H1 (cell line): ENCODE measurements at regions not wholly inside any gene's neighbourhood (a gene's known extent, or its start where the extent isn't known, plus 50 kb on each side); places are given as distances from the start of the nearest gene placed in this dataset.

Source experiments
- CTCF ChIA-PET: fragments of 300-600 bp; sonication (Branson Sonifier 250); formaldehyde crosslinking; loops from one replicate; lab custom pipeline; 2021; ENCODE audit not compliant: partially characterized antibody; lab: Charles Lee
- POLR2A ChIA-PET: fragments of 300-600 bp; sonication (Branson Sonifier 250); formaldehyde crosslinking; loops from one replicate; lab custom pipeline; 2021; ENCODE audit warnings: inconsistent platforms; ENCODE audit not compliant: partially characterized antibody; lab: Charles Lee
- DNase-seq, 2 experiments: peaks; one replicate each; pipeline versions ENCODE4 v3.0.0 to v3.0.0-alpha.2; 2010 to 2022; ENCODE audit warnings: low spot score in 2 of 2, low read depth in 1 of 2, mixed read lengths in 1 of 2
- FAIRE-seq: peaks from 2 replicates; lab custom pipeline; 2011; peaks lifted over from hg19 to GRCh38; lab: Jason Lieb, UNC
- H2AFZ ChIP-seq: 2 replicates; pipeline ENCODE4 v1.8.1; 2012; ENCODE audit warnings: low read length, inconsistent platforms
- H2AK5ac ChIP-seq: 2 replicates; pipeline ENCODE4 v1.6.1; 2013; ENCODE audit warnings: low read depth, low read length
- H2BK120ac ChIP-seq: replicated peaks from 2 replicates; pipeline ENCODE3; 2013; ENCODE audit warnings: low read depth, low read length, inconsistent platforms
- H2BK12ac ChIP-seq: 2 replicates; pipeline ENCODE4 v1.6.1; 2013; ENCODE audit warnings: low read depth, low read length
- H2BK15ac ChIP-seq: 2 replicates; pipeline ENCODE4 v1.6.1; 2013; ENCODE audit warnings: low read length
- H2BK20ac ChIP-seq: 2 replicates; pipeline ENCODE4 v1.6.1; 2013; ENCODE audit warnings: low read length
- H2BK5ac ChIP-seq: 2 replicates; pipeline ENCODE4 v1.6.1; 2013; ENCODE audit warnings: low read depth, low read length
- H3K14ac ChIP-seq: 2 replicates; pipeline ENCODE4 v1.6.1; 2013; ENCODE audit warnings: inconsistent platforms; ENCODE audit not compliant: insufficient read length
- H3K18ac ChIP-seq: 2 replicates; pipeline ENCODE4 v1.6.1; 2013; ENCODE audit warnings: low read length; ENCODE audit errors: extremely low read depth
- H3K23ac ChIP-seq: 2 replicates; pipeline ENCODE4 v1.6.1; 2013; ENCODE audit warnings: inconsistent platforms; ENCODE audit not compliant: insufficient read length
- H3K23me2 ChIP-seq: 2 replicates; pipeline ENCODE4 v1.6.1; 2013; ENCODE audit warnings: low read depth, low read length
- H3K27ac ChIP-seq: 2 replicates; pipeline ENCODE4 v1.6.1; 2011; ENCODE audit warnings: low read depth, low read length, inconsistent platforms
- H3K27me3 ChIP-seq, 4 experiments: replicated peaks in 1 of 4; 1 replicate in 1 of 4; 2 replicates in 3 of 4; pipeline versions ENCODE4 v1.6.1 to v1.8.1; 2011 to 2013; ENCODE audit warnings: low read length in 3 of 4, mild to moderate bottlenecking in 3 of 4, inconsistent platforms in 2 of 4, mixed read lengths in 2 of 4, moderate library complexity in 1 of 4; ENCODE audit not compliant: control insufficient read depth in 3 of 4, insufficient read depth in 3 of 4; ENCODE audit errors: extremely low read depth in 1 of 4
- H3K36me3 ChIP-seq, 4 experiments: 2 replicates each; pipeline versions ENCODE4 v1.6.1 to v1.8.1; 2011 to 2013; ENCODE audit warnings: mild to moderate bottlenecking in 4 of 4, low read length in 3 of 4, moderate library complexity in 2 of 4, control low read depth in 1 of 4, inconsistent platforms in 1 of 4; ENCODE audit not compliant: insufficient read depth in 4 of 4, control insufficient read depth in 2 of 4
- H3K4ac ChIP-seq: replicated peaks from 2 replicates; pipeline ENCODE3; 2013; ENCODE audit warnings: low read length, low read depth, mixed read lengths, inconsistent platforms; ENCODE audit not compliant: insufficient read length
- H3K4me1 ChIP-seq, 4 experiments: replicated peaks in 1 of 4; 1 replicate in 1 of 4; 2 replicates in 3 of 4; pipeline versions ENCODE4 v1.6.1 to v1.8.1; 2011 to 2013; ENCODE audit warnings: low read length in 3 of 4, inconsistent platforms in 2 of 4, mixed read lengths in 1 of 4; ENCODE audit not compliant: insufficient read depth in 4 of 4, control insufficient read depth in 3 of 4
- H3K4me2 ChIP-seq, 2 experiments: 2 replicates each; pipeline versions ENCODE4 v1.6.1 to v1.8.1; 2011 to 2013; ENCODE audit warnings: low read depth in 2 of 2, low read length in 2 of 2, control low read depth in 1 of 2, inconsistent platforms in 1 of 2, mild to moderate bottlenecking in 1 of 2; ENCODE audit not compliant: insufficient read depth in 1 of 2
- H3K4me3 ChIP-seq, 4 experiments: fragments of 200-600, 300-600 bp in 1 of 4; sonication (generic), shearing (Covaris generic), sonication (Bioruptor Twin) in 1 of 4; 2 replicates each; pipeline versions ENCODE4 v1.5.1 to v1.8.1; 2011 to 2016; ENCODE audit warnings: low read length in 4 of 4, low read depth in 3 of 4, control low read depth in 2 of 4, inconsistent platforms in 2 of 4, mild to moderate bottlenecking in 2 of 4, mixed read lengths in 1 of 4, moderate library complexity in 1 of 4; ENCODE audit not compliant: insufficient read depth in 2 of 4; ENCODE audit errors: extremely low read depth in 1 of 4
- H3K56ac ChIP-seq: replicated peaks from 2 replicates; pipeline ENCODE3; 2013; ENCODE audit warnings: low read depth, mild to moderate bottlenecking, mixed read lengths, low read length, inconsistent platforms; ENCODE audit not compliant: insufficient read length
- H3K79me1 ChIP-seq: 2 replicates; pipeline ENCODE4 v1.6.1; 2013; ENCODE audit warnings: low read depth, low read length, control low read depth
- H3K79me2 ChIP-seq, 2 experiments: 2 replicates each; pipeline versions ENCODE4 v1.6.1 to v1.8.1; 2012 to 2013; ENCODE audit warnings: low read length in 2 of 2, mild to moderate bottlenecking in 2 of 2, inconsistent platforms in 1 of 2; ENCODE audit not compliant: insufficient read depth in 2 of 2, control insufficient read depth in 1 of 2
- H3K9ac ChIP-seq, 4 experiments: replicated peaks in 1 of 4; 1 replicate in 1 of 4; 2 replicates in 3 of 4; pipeline versions ENCODE4 v1.6.1 to v1.8.1; 2011 to 2013; ENCODE audit warnings: low read depth in 3 of 4, low read length in 3 of 4, control low read depth in 2 of 4, mild to moderate bottlenecking in 2 of 4, moderate library complexity in 2 of 4, inconsistent platforms in 1 of 4; ENCODE audit errors: extremely low read depth in 1 of 4
- H3K9me3 ChIP-seq, 2 experiments: 2 replicates each; pipeline versions ENCODE4 v1.6.1 to v1.8.1; 2012 to 2013; ENCODE audit warnings: mild to moderate bottlenecking in 2 of 2, moderate library complexity in 2 of 2, control low read depth in 1 of 2, inconsistent platforms in 1 of 2, low read depth in 1 of 2, low read length in 1 of 2, mixed read lengths in 1 of 2; ENCODE audit not compliant: insufficient read depth in 2 of 2
- H4K20me1 ChIP-seq, 2 experiments: replicated peaks in 1 of 2; 2 replicates each; pipeline versions ENCODE3 to v1.8.1; 2011 to 2013; ENCODE audit warnings: inconsistent platforms in 2 of 2, low read length in 2 of 2, mild to moderate bottlenecking in 1 of 2; ENCODE audit not compliant: insufficient read depth in 2 of 2, control insufficient read depth in 1 of 2
- H4K5ac ChIP-seq: 2 replicates; pipeline ENCODE4 v1.6.1; 2013; ENCODE audit warnings: low read length, low read depth, mixed read lengths, inconsistent platforms; ENCODE audit not compliant: insufficient read length
- H4K8ac ChIP-seq: 2 replicates; pipeline ENCODE4 v1.8.0; 2013; ENCODE audit warnings: mild to moderate bottlenecking, moderate library complexity, low read length, inconsistent platforms; ENCODE audit not compliant: insufficient read depth; ENCODE audit errors: extremely low read depth
- H4K91ac ChIP-seq: replicated peaks from 2 replicates; pipeline ENCODE3; 2013; ENCODE audit warnings: low read length, mixed read lengths, inconsistent platforms; ENCODE audit not compliant: insufficient read length
- ATF2 ChIP-seq: IDR thresholded peaks from 2 replicates; pipeline ENCODE4 v1.6.1; 2012; ENCODE audit warnings: low read length, inconsistent platforms
- BACH1 ChIP-seq: IDR thresholded peaks from 2 replicates; pipeline ENCODE4 v1.6.1; 2012; ENCODE audit warnings: low read length, improper control_type of control experiment
- CBX5 ChIP-seq: fragments of 300-800, 300-1000 bp; sonication (generic); IDR thresholded peaks from 2 replicates; pipeline ENCODE4 v1.7.1; 2016; ENCODE audit warnings: antibody characterized with exemption, low read length, low read depth
- CEBPB ChIP-seq: IDR thresholded peaks from 2 replicates; pipeline ENCODE4 v1.6.1; 2012; ENCODE audit warnings: low read depth, low read length
- JUN ChIP-seq: IDR thresholded peaks from 2 replicates; pipeline ENCODE4 v1.6.1; 2011; ENCODE audit warnings: low read depth, mild to moderate bottlenecking, improper control_type of control experiment, low read length
- POLR2AphosphoS5 ChIP-seq: IDR thresholded peaks from 2 replicates; pipeline ENCODE4 v1.6.1; 2011; ENCODE audit warnings: low read depth, low read length
- RFX5 ChIP-seq: IDR thresholded peaks from 2 replicates; pipeline ENCODE4 v1.6.1; 2011; ENCODE audit warnings: low read depth, low read length, improper control_type of control experiment, borderline replicate concordance
- SAP30 ChIP-seq: fragments of 300-600 bp; sonication (generic); IDR thresholded peaks from 2 replicates; pipeline ENCODE4 v1.7.1; 2012; ENCODE audit warnings: low read length, moderate library complexity, mild to moderate bottlenecking, inconsistent platforms; ENCODE audit not compliant: insufficient read depth, insufficient replicate concordance
- SIN3A ChIP-seq, 2 experiments: IDR thresholded peaks in 1 of 2; conservative IDR thresholded peaks in 1 of 2; 2 replicates each; pipeline ENCODE4 v1.6.1; 2011 to 2012; ENCODE audit warnings: low read length in 2 of 2, improper control_type of control experiment in 1 of 2, low read depth in 1 of 2, mild to moderate bottlenecking in 1 of 2
- SUZ12 ChIP-seq: fragments of 200-600 bp; sonication (generic); IDR thresholded peaks from 2 replicates; pipeline ENCODE4 v1.6.1; 2012; ENCODE audit warnings: mild to moderate bottlenecking, inconsistent platforms, low read length, moderate library complexity, mixed read lengths
- TAF7 ChIP-seq: optimal IDR thresholded peaks from 2 replicates; pipeline ENCODE3; 2011; ENCODE audit warnings: low read depth, mild to moderate bottlenecking, inconsistent platforms, low read length, moderate library complexity, borderline replicate concordance
- USF2 ChIP-seq: IDR thresholded peaks from 2 replicates; pipeline ENCODE4 v1.6.1; 2011; ENCODE audit warnings: low read length, improper control_type of control experiment
- WGBS, 2 experiments: shearing (Covaris generic) in 1 of 2; methylation state at CpG; one replicate each; pipeline versions ENCODE4 v1.1.6 to v1.1.7; 2013 to 2015; ENCODE audit warnings: low lambda C conversion rate in 2 of 2, mixed read lengths in 2 of 2, inconsistent platforms in 1 of 2, low coverage in 1 of 2, missing lambda C conversion rate in 1 of 2; ENCODE audit not compliant: insufficient replicate concordance in 2 of 2, insufficient coverage in 1 of 2, insufficient read length in 1 of 2; ENCODE audit errors: extremely low coverage in 1 of 2, missing lambda C conversion rate in 1 of 2; 5-methylcytosine and 5-hydroxymethylcytosine counted together

- H3K36me3 ChIP-seq, result no peaks in the 10 kb centered on the region
- H3K4me2 ChIP-seq, result no peak overlapping the region
- H3K14ac ChIP-seq, result no peak overlapping the region
- no peaks in the 10 kb centered on the region for H3K27me3 ChIP-seq
- H3K79me2 ChIP-seq, result no peaks in the 10 kb centered on the region
- H3K4ac ChIP-seq, result no peak overlapping the region
- no peak overlapping the region for H2BK20ac ChIP-seq
- H4K91ac ChIP-seq, result no peak overlapping the region
- no peak overlapping the region for H4K8ac ChIP-seq
- no peak overlapping the region for H3K4me3 ChIP-seq
- H3K79me1 ChIP-seq, result no peaks in the 10 kb centered on the region
- no peak for DNase-seq
- no peaks in the 10 kb centered on the region for H4K20me1 ChIP-seq
- no peaks in the 10 kb centered on the region for H3K23me2 ChIP-seq
- CTCF ChIA-PET, result interaction anchor here (0.7 to 1.3 kb wide), 2 partner anchors 9 to 594 kb away, joined by 3 read pairs; no protein-coding TSS in a partner anchor
- no peak for FAIRE-seq
- H3K4me1 ChIP-seq, result no peaks in the 10 kb centered on the region
- no peak overlapping the region for H3K9ac ChIP-seq
- no peak overlapping the region for H2AFZ ChIP-seq
- no peak overlapping the region for H2AK5ac ChIP-seq
- H2BK12ac ChIP-seq, result no peak overlapping the region
- H3K27ac ChIP-seq, result no peak overlapping the region
- no peak overlapping the region for H2BK15ac ChIP-seq
- WGBS, 2 experiments, result 44% methylated on average over 2 of the region's 2 CpGs; no CpG with 5 or more reads in 1 of the 2 experiments
- no peak overlapping the region for H2BK5ac ChIP-seq
- H3K56ac ChIP-seq, result no peak overlapping the region
- H2BK120ac ChIP-seq, result no peak overlapping the region
- no peak overlapping the region for H4K5ac ChIP-seq
- no peaks in the 10 kb centered on the region for H3K9me3 ChIP-seq
- POLR2A ChIA-PET, result no interaction called here
- no peak overlapping the region for H3K23ac ChIP-seq
- H3K18ac ChIP-seq, result no peak overlapping the region
- TF ChIP-seq POLR2AphosphoS5, result no peak
- TF ChIP-seq SAP30, result no peak
- no peak for TF ChIP-seq BACH1
- no peak for TF ChIP-seq JUN
- TF ChIP-seq SUZ12, result no peak
- TF ChIP-seq RFX5, result no peak
- TF ChIP-seq TAF7, result no peak
- no peak for TF ChIP-seq ATF2
- no peak for TF ChIP-seq SIN3A (conservative IDR thresholded peaks at IDR 0.05 in 1 of 2, IDR thresholded peaks at IDR 0.05 in 1 of 2; ENCODE audit: low read depth in 1 of 2, low read length in 2 of 2)
- TF ChIP-seq USF2, result no peak
- TF ChIP-seq CBX5, result no peak
- TF ChIP-seq CEBPB, result no peak
Measured at GRCh38 chr1:193524021-193524420, 337.6 kb upstream of the B3GALT2 start.
